ENCODE measurements at regions not wholly inside any gene's neighbourhood (a gene's known extent, or its start where the extent isn't known, plus 50 kb on each side); places are given as distances from the start of the nearest gene placed in this dataset.

DNA sequence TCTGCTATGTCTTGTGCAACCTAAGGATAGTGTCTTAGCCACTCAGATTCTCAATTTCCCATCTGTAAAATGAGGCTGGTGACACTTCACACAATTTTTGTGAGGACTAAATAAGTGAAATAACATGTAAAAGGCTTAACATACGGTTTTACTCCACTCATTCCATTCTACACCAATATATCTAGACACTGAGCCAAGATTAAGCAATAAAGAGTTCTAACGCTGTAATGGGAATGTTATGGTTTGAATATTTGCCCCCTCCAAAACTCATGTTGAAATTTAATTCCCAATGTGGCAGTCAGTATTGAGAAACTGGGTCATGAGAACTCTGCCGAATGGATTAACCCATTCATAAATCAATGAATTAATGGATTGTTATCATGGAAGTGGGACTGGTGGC lies 301.0 kb downstream of the HACE1 start:
- no TSS peak for BruUV-seq (replicated peaks)
- H3K9me3 ChIP-seq (ENCODE audit: low read length) = no peaks in the 10 kb centered on the region
- H3K4me2 ChIP-seq (ENCODE audit: low read depth, low read length) = no peak overlapping the region
- H2AFZ ChIP-seq (ENCODE audit: low read length) = no peak overlapping the region
- DNase-seq (ENCODE audit: low spot score) (no peak), ATAC-seq (no peak), FAIRE-seq (no peak)
- H3K27me3 ChIP-seq (ENCODE audit: control insufficient read depth in 1 of 2, insufficient read depth in 2 of 2, low read length in 2 of 2) = no peaks in the 10 kb centered on the region
- CTCF ChIA-PET (ENCODE audit: low intra/inter-chr PET ratio, low total read pairs) = no interaction called here
- H3K4me3 ChIP-seq (replicated peaks in 1 of 3; ENCODE audit: insufficient read depth in 1 of 3, low read depth in 2 of 3, low read length in 3 of 3) = no peak overlapping the region
- H3K36me3 ChIP-seq (replicated peaks in 1 of 2; ENCODE audit: control insufficient read depth in 1 of 2, insufficient read depth in 2 of 2, low read length in 2 of 2) = no peaks in the 10 kb centered on the region
- no peak overlapping the region for H3K9ac ChIP-seq (ENCODE audit: insufficient read depth, low read depth, low read length)
- H4K20me1 ChIP-seq (ENCODE audit: insufficient read depth, low read length) = no peaks in the 10 kb centered on the region
- H3K27ac ChIP-seq (ENCODE audit: extremely low read length, insufficient read depth, low read length) = no peak overlapping the region
- 3% methylated on average over 3 of the region's 3 CpGs for WGBS (ENCODE audit: low lambda C conversion rate)
- TF ChIP-seq ZNF263 (CRISPR knock-in tag; IDR thresholded peaks at IDR 0.05) (no peak), MXD4 (CRISPR knock-in tag; IDR thresholded peaks at IDR 0.05) (no peak), KDM1A (CRISPR knock-in tag; IDR thresholded peaks at IDR 0.05) (no peak), SAP130 (CRISPR knock-in tag; IDR thresholded peaks at IDR 0.05; ENCODE audit: low read depth) (no peak), SALL2 (CRISPR knock-in tag; IDR thresholded peaks at IDR 0.05) (no peak), TCF7 (IDR thresholded peaks at IDR 0.05; ENCODE audit: low read depth) (no peak)
- TF ChIP-seq, protein P1, sequence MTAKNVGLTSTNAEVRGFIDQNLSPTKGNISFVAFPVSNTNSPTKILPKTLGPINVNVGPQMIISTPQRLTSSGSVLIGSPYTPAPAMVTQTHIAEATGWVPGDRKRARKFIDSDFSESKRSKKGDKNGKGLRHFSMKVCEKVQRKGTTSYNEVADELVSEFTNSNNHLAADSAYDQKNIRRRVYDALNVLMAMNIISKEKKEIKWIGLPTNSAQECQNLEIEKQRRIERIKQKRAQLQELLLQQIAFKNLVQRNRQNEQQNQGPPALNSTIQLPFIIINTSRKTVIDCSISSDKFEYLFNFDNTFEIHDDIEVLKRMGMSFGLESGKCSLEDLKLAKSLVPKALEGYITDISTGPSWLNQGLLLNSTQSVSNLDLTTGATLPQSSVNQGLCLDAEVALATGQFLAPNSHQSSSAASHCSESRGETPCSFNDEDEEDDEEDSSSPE (CRISPR knock-in tag; IDR thresholded peaks at IDR 0.05) = no peak
- no peaks in the 10 kb centered on the region for H3K79me2 ChIP-seq (ENCODE audit: insufficient read depth, low read length)
- no peaks in the 10 kb centered on the region for H3K4me1 ChIP-seq (ENCODE audit: insufficient read depth, low read length)
- in situ Hi-C loops (cut with HindIII; ENCODE audit: extremely low pct_ligation_motif_present, low pct_unique_long_range_greater_than_20kb) = no loop called here
- POLR2A ChIA-PET = no interaction called here
- intact Hi-C loops (cut with micrococcal nuclease; ENCODE audit: unreplicated experiment) = no loop called here

DNA sequence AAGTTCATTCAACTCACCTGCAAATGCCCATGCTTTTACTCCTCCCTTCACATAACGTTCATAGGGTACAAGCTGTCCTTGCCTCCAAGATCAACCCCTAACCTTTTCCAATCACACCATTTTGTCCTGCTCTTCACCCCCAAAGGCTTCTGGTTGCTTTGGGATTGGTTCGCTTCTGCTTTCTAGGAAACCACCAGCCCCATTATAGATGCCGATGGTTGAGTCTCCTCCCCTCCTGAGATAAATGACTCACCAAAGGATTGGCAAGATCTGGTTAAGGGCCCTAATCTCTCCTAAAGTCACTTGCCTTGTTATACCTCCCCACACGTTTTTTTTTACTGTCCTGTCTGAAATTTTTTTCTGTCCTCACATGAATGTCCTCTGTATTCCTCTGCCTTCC lies 311.4 kb downstream of the HACE1 start:
- Histone ChIP-seq H3K9ac (ENCODE audit: insufficient read depth, low read depth, low read length) (no peak overlapping the region), H3K27ac (ENCODE audit: extremely low read length, insufficient read depth, low read length) (no peak overlapping the region), H3K36me3 (replicated peaks in 1 of 2; ENCODE audit: control insufficient read depth in 1 of 2, insufficient read depth in 2 of 2, low read length in 2 of 2) (no peaks in the 10 kb centered on the region), H4K20me1 (ENCODE audit: insufficient read depth, low read length) (no peaks in the 10 kb centered on the region), H3K4me1 (ENCODE audit: insufficient read depth, low read length) (no peaks in the 10 kb centered on the region), H2AFZ (ENCODE audit: low read length) (no peak overlapping the region), H3K9me3 (ENCODE audit: low read length) (no peaks in the 10 kb centered on the region), H3K27me3 (ENCODE audit: control insufficient read depth in 1 of 2, insufficient read depth in 2 of 2, low read length in 2 of 2) (no peaks in the 10 kb centered on the region; a peak in 1 of 5 replicates), H3K79me2 (ENCODE audit: insufficient read depth, low read length) (no peaks in the 10 kb centered on the region), H3K4me2 (ENCODE audit: low read depth, low read length) (no peak overlapping the region), H3K4me3 (replicated peaks in 1 of 3; ENCODE audit: insufficient read depth in 1 of 3, low read depth in 2 of 3, low read length in 3 of 3) (no peak overlapping the region)
- WGBS (ENCODE audit: low lambda C conversion rate) = 0% methylated on average over 4 of the region's 4 CpGs
- ChIA-PET POLR2A (no interaction called here), CTCF (ENCODE audit: low intra/inter-chr PET ratio, low total read pairs) (no interaction called here)
- no peak for DNase-seq (ENCODE audit: low spot score)
- ATAC-seq = no peak
- in situ Hi-C loops (cut with HindIII; ENCODE audit: extremely low pct_ligation_motif_present, low pct_unique_long_range_greater_than_20kb) = no loop called here
- TF ChIP-seq FIP1L1 (IDR thresholded peaks at IDR 0.05; ENCODE audit: borderline replicate concordance, insufficient read depth, low read depth, low read length) = no peak
- TF ChIP-seq THYN1 (CRISPR knock-in tag; IDR thresholded peaks at IDR 0.05; ENCODE audit: borderline replicate concordance, low read depth) = no peak
- FAIRE-seq = no peak
- no TSS peak for BruUV-seq (replicated peaks)
- intact Hi-C loops (cut with micrococcal nuclease; ENCODE audit: unreplicated experiment) = no loop called here

All from HepG2 (cell line).